ENCODE measurements at regions not wholly inside any gene's neighbourhood (a gene's known extent, or its start where the extent isn't known, plus 50 kb on each side); places are given as distances from the start of the nearest gene placed in this dataset.

DNA sequence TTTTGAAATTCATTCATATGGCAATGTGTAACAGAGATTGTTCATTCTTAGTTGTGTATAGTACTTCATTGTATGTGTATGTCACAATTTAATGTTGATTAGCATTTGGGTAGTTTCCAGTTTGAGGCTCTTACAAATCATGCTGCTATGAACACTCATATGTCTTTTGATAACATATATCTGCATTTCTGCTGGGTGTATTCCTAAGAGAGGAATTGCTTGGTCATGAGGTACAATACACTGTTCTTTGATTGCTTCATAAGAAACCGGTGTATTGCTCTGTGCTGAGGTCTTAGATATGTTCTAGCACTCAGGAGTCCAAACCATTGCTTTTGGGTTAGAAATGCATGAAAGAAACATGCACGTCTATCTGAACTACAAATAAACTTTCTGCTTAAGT is 492.9 kb upstream of the JAG1 start:
- TF ChIP-seq, protein P1, sequence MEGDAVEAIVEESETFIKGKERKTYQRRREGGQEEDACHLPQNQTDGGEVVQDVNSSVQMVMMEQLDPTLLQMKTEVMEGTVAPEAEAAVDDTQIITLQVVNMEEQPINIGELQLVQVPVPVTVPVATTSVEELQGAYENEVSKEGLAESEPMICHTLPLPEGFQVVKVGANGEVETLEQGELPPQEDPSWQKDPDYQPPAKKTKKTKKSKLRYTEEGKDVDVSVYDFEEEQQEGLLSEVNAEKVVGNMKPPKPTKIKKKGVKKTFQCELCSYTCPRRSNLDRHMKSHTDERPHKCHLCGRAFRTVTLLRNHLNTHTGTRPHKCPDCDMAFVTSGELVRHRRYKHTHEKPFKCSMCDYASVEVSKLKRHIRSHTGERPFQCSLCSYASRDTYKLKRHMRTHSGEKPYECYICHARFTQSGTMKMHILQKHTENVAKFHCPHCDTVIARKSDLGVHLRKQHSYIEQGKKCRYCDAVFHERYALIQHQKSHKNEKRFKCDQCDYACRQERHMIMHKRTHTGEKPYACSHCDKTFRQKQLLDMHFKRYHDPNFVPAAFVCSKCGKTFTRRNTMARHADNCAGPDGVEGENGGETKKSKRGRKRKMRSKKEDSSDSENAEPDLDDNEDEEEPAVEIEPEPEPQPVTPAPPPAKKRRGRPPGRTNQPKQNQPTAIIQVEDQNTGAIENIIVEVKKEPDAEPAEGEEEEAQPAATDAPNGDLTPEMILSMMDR (IDR thresholded peaks at IDR 0.05; ENCODE audit: borderline replicate concordance, control extremely low read depth, extremely low read depth, insufficient read depth, missing control alignments): no peak
- in situ Hi-C loops (cut with MboI; ENCODE audit: low sequenced_read_pairs, unreplicated experiment): no loop called here
- no peak for DNase-seq (ENCODE audit: low spot score)

DNA sequence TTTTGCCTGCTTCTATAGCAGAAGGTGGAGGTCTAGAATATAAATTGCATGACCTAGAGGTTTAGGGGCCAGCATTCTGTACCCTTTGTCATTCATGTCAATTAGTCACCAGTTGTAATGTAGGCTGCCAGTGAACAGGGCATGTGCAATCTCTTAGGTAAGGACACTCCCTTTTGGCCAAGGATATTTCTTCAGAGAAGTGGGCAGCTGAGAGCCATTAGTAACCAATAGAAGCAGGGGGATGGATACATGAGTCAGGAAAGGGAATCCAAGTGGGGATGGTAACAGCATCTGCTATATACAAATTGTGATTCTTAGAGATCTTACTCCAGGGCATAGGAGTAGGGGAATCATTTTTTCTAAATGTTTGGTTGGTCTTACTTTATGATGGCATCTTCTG is 494.2 kb upstream of the JAG1 start:
- TF ChIP-seq, protein P1 (IDR thresholded peaks at IDR 0.05; ENCODE audit: borderline replicate concordance, control extremely low read depth, extremely low read depth, insufficient read depth, missing control alignments): no peak
- in situ Hi-C loops (cut with MboI; ENCODE audit: low sequenced_read_pairs, unreplicated experiment): no loop called here
- no peak for DNase-seq (ENCODE audit: low spot score)

DNA sequence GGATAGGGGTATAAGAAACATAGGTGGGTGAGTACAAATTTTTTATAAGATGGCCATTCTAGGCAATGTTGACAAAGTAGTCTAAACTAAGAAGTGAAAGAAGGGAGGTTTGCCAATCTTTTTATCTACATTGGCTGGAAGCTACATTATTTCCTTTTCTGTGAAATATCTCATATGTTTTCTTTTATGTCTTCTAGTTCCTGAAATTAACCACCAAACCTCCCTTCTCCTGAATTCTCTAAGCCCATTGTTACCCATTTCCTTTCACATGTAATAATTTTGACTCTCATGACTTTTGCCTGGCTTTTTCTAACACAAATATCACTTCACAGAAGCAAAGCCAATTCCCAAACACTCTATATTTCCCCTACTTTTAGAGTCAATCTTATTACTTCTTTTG is 496.2 kb upstream of the JAG1 start:
- no peak for DNase-seq (ENCODE audit: low spot score)
- in situ Hi-C loops (cut with MboI; ENCODE audit: low sequenced_read_pairs, unreplicated experiment): no loop called here
- TF ChIP-seq, protein P1 (IDR thresholded peaks at IDR 0.05; ENCODE audit: borderline replicate concordance, control extremely low read depth, extremely low read depth, insufficient read depth, missing control alignments): no peak

DNA sequence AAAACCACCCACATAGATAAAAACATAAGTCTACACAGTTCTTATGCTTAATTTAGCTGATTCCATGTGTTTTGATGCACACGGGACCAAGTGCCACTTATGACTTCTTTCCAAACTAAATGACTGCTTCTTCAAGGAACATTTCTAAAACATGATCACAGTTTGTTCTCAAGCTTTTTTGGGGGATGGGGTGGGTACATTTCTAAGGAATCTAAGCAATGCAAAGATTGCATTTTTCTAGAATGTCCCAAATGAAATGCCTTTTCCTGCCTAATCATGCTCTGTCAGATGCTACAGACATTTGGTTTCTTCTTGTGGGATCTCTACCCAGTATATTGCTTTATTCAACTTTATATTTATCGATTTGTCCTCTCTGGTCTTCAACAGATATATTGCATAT is 496.8 kb upstream of the JAG1 start:
- TF ChIP-seq, protein P1 (IDR thresholded peaks at IDR 0.05; ENCODE audit: borderline replicate concordance, control extremely low read depth, extremely low read depth, insufficient read depth, missing control alignments): no peak
- no peak for DNase-seq (ENCODE audit: low spot score)

DNA sequence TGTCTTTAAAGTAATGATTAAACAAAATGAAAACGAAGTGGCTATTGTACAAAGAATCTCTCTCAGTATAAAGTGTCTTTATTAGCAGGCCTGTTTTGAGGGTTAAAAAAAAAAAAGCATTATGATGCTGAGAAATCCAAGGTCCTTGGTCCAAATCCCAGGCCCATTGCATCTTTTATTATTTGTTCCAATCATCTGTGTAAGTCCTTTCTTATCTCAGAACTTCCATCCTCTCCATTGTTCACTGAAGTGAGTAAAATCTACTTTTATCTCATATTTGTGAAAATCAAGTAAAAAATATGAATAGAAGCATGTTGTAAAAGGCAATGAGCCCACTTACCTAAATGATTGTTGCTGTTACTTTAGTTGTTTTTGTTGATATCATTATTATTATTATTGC is 499.1 kb upstream of the JAG1 start:
- TF ChIP-seq, protein P1 (IDR thresholded peaks at IDR 0.05; ENCODE audit: borderline replicate concordance, control extremely low read depth, extremely low read depth, insufficient read depth, missing control alignments): no peak
- DNase-seq (ENCODE audit: low spot score): no peak
- in situ Hi-C loops (cut with MboI; ENCODE audit: low sequenced_read_pairs, unreplicated experiment): no loop called here

More for the DNA sequence above, 496.8 kb upstream of the JAG1 start:
- in situ Hi-C loops (cut with MboI; ENCODE audit: low sequenced_read_pairs, unreplicated experiment): no loop called here

DNA sequence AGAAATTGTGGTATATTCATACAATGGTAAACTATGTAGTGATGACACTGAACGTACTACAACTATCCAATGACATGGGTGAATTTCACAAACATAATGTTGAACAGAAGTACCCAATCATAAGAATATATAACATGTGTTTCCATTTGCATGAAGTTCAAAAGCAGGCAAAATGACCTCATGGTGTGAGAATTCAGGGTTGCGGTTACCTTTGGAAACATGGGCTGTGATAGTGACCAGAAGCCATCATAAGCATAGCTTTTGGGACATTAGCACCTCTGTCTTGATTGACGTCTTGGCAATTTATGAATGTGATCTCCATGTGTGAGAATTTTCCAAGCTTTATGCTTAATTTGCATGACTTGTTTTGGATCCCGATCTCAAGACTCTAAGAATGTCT is 500.1 kb upstream of the JAG1 start:
- TF ChIP-seq, protein P1 (IDR thresholded peaks at IDR 0.05; ENCODE audit: borderline replicate concordance, control extremely low read depth, extremely low read depth, insufficient read depth, missing control alignments): no peak
- DNase-seq (ENCODE audit: low spot score): no peak
- in situ Hi-C loops (cut with MboI; ENCODE audit: low sequenced_read_pairs, unreplicated experiment): no loop called here

DNA sequence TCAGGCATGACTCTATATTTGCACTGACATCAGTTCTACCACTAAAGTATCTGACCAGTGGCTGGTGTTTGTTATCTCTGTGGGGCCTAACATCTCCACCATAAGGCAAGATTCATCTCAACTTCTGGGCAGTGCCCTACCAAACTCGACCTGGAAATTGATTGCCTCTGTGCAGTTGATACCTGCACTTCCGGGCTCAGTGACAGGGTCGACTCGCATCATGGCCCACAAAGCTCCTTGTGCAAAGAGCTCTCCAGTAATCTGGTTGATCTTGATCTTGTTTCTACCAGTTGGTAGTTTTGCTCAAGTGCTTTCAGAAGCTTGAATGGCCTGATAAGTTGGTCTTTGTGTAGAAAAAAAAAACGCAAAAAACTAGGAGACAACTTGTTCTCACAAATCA is 501.1 kb upstream of the JAG1 start:
- TF ChIP-seq, protein P1 (IDR thresholded peaks at IDR 0.05; ENCODE audit: borderline replicate concordance, control extremely low read depth, extremely low read depth, insufficient read depth, missing control alignments): no peak
- in situ Hi-C loops (cut with MboI; ENCODE audit: low sequenced_read_pairs, unreplicated experiment): no loop called here

More for the DNA sequence above, 501.1 kb upstream of the JAG1 start:
- DNase-seq (ENCODE audit: low spot score): no peak

All from GM13976 (cell line).